ENCODE measurements at regions not wholly inside any gene's neighbourhood (a gene's known extent, or its start where the extent isn't known, plus 50 kb on each side); places are given as distances from the start of the nearest gene placed in this dataset.

DNA sequence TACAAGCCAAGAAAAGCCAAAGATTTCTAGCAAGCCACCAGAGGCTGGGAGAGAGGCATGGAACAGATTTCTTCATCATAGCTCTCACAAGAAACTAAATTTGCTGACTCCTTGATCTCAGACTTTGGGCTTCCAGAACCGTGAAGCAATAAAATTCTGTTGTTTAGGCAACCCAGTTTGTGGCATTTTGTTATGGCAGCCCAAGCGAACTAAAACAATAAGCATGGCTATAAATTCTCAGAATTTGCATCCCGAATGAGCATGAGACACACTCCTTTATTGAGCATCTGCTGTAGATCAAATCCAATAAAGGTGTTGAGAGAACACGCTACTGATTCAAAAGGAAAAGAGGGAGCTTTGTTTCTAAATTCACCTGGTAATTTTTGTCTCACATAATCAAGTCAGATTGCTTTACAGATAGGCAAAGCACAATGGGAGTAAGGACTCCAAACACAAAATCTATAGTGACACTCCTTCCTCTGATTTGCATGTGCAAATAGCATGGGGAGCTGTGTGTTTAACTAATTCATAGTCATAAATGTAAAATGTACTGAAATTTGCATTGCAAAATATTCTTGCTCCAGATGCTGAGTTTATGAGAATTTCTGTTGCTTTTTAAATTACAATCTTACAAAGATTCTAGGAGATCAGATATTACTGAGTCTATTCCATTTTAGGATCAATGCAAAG, 308.7 kb downstream of the MED10 start:
- 37 to 42% methylated on average over 4 of the region's 4 CpGs for WGBS, 2 donors
- H3K4me1 ChIP-seq, result peaks cover 0 to 15% (median 10%) of the 10 kb centered on the region in 4 donors
- intact Hi-C loops (cut with DNase I), result no loop called here
- H3K4me3 ChIP-seq, result no peak overlapping the region
- H3K36me3 ChIP-seq, result no peaks in the 10 kb centered on the region
- H3K9me3 ChIP-seq, result no peaks in the 10 kb centered on the region
- TF ChIP-seq EP300 (IDR thresholded peaks at IDR 0.05) (no peak), POLR2AphosphoS5 (IDR thresholded peaks at IDR 0.05) (no peak), POLR2A (IDR thresholded peaks at IDR 0.05) (no peak)
- TF ChIP-seq, protein P1, sequence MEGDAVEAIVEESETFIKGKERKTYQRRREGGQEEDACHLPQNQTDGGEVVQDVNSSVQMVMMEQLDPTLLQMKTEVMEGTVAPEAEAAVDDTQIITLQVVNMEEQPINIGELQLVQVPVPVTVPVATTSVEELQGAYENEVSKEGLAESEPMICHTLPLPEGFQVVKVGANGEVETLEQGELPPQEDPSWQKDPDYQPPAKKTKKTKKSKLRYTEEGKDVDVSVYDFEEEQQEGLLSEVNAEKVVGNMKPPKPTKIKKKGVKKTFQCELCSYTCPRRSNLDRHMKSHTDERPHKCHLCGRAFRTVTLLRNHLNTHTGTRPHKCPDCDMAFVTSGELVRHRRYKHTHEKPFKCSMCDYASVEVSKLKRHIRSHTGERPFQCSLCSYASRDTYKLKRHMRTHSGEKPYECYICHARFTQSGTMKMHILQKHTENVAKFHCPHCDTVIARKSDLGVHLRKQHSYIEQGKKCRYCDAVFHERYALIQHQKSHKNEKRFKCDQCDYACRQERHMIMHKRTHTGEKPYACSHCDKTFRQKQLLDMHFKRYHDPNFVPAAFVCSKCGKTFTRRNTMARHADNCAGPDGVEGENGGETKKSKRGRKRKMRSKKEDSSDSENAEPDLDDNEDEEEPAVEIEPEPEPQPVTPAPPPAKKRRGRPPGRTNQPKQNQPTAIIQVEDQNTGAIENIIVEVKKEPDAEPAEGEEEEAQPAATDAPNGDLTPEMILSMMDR (IDR thresholded peaks at IDR 0.05), result no peak
- no peaks in the 10 kb centered on the region for H3K27me3 ChIP-seq
- no peak for DNase-seq
- H3K27ac ChIP-seq, result no peak overlapping the region

DNA sequence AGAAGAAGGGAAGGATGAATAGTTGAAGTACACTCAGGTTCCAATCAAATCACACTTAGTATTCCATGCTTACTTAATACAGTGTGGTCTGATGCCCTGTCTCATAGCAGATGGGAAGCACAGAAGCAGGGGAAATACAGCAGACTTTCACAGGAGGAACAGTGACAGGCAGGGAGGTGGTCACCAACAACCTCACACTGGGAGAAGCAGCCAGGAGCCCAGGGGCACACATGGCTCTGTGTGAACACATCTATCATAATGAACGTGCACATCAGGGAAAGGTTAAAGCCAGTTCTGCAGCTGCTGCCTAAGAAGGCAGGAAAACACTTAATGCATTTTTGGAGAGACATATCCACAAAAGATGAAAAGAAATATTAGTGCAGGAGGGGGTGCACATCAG, 312.3 kb downstream of the MED10 start:
- intact Hi-C loops (cut with DNase I), result no loop called here
- Histone ChIP-seq H3K4me1 (peaks cover 0 to 15% (median 10%) of the 10 kb centered on the region in 4 donors), H3K27me3 (no peaks in the 10 kb centered on the region), H3K27ac (no peak overlapping the region), H3K4me3 (no peak overlapping the region), H3K36me3 (no peaks in the 10 kb centered on the region), H3K9me3 (no peaks in the 10 kb centered on the region)
- WGBS, 2 donors, result 76 to 86% methylated on average over 1 of the region's 1 CpG
- TF ChIP-seq EP300 (IDR thresholded peaks at IDR 0.05) (no peak), POLR2A (IDR thresholded peaks at IDR 0.05) (no peak), POLR2AphosphoS5 (IDR thresholded peaks at IDR 0.05) (no peak)
- TF ChIP-seq, protein P1 (IDR thresholded peaks at IDR 0.05), result no peak
- no peak for DNase-seq

DNA sequence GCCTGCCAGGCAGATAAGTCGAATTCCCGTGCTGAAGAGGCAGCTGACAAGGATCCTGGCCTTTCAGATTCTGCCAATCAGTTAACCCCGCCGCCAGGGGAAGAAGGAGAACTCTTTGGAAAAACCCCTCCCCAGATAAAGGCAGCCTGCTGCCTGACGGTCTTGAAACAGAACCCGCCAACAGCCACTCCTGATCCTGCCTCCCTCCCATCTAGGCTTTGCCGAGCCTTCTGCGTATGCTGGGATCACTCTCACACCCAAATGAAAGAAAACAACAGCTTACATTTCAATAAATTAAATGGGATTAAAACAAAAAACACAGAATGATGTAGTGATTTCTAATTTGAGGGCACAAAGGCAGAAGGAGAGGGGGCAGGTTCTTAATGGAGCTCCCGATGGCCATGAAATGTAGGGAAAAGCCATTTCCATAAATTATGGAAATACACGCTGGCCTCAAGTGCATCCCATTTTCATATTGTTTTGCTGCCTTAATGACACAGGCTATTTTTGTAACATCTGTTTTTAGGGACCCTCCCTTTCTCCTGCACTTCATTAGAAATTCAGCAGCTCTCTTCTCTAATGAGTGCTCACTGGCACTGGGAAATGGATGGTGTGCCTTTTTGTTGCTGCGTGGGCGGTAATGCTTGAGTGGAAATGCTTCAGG, 319.1 kb downstream of the MED10 start:
- no peaks in the 10 kb centered on the region for H3K27me3 ChIP-seq
- no peaks in the 10 kb centered on the region for H3K9me3 ChIP-seq
- H3K4me1 ChIP-seq, result no peaks in the 10 kb centered on the region
- DNase-seq, result no peak
- TF ChIP-seq POLR2A (IDR thresholded peaks at IDR 0.05) (no peak), POLR2AphosphoS5 (IDR thresholded peaks at IDR 0.05) (no peak), EP300 (IDR thresholded peaks at IDR 0.05) (no peak)
- TF ChIP-seq, protein P1 (IDR thresholded peaks at IDR 0.05), result no peak
- no peak overlapping the region for H3K27ac ChIP-seq
- no peaks in the 10 kb centered on the region for H3K36me3 ChIP-seq
- 77 to 80% methylated on average over 12 of the region's 12 CpGs for WGBS, 2 donors
- intact Hi-C loops (cut with DNase I), result no loop called here
- no peak overlapping the region for H3K4me3 ChIP-seq

DNA sequence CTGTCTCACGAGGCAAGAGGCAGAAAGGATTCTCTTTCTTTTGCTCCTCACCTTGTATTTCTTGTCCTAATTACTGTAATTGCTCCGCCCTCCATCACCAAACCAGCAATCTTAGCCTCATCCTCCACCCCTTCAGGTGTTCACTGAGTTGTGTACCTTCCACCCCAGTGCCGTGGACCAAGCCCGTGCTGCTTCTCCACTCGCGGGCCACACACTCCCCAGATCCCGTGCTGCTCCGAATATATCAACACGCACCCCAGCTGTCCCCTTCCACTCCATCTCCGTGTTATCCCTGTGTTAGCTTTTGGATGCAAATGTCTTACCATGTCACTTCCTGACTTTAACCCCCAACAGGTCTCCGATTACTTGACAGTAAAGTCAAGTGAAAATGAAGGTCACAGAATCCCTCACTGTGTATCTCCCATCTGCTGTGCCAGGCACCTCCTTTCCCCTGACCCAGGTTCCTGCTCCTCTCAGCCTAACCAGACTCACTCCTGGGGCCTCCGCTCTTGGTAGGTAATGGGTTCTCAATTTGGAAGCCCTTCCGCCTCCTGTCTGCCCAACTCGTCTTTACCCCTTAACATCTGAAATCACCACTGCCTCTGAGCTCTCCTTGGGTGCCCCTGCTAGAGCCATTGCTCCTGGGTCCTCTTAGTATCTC, 320.2 kb downstream of the MED10 start:
- Histone ChIP-seq H3K27ac (no peak overlapping the region), H3K4me1 (no peaks in the 10 kb centered on the region), H3K27me3 (no peaks in the 10 kb centered on the region), H3K9me3 (no peaks in the 10 kb centered on the region), H3K4me3 (no peak overlapping the region), H3K36me3 (no peaks in the 10 kb centered on the region)
- DNase-seq, result no peak
- intact Hi-C loops (cut with DNase I), result no loop called here
- WGBS, 2 donors, result 83 to 89% methylated on average over 14 of the region's 14 CpGs
- no peak for TF ChIP-seq POLR2AphosphoS5 (IDR thresholded peaks at IDR 0.05)
- TF ChIP-seq, protein P1 (IDR thresholded peaks at IDR 0.05), result no peak
- TF ChIP-seq POLR2A (IDR thresholded peaks at IDR 0.05), result no peak
- no peak for TF ChIP-seq EP300 (IDR thresholded peaks at IDR 0.05)

Measured in sigmoid colon (tissue), 6 donors.